GM23338 (cell line): ENCODE measurements at regions not wholly inside any gene's neighbourhood (a gene's known extent, or its start where the extent isn't known, plus 50 kb on each side); places are given as distances from the start of the nearest gene placed in this dataset.

Experiments used
- ATAC-seq: fragments of 200-7000 bp; cut with Tn5 transposase; 3 replicates; pipeline ENCODE4 v1.9.1; 2020
- DNase-seq: peaks from one replicate; pipeline ENCODE4 v3.0.0-alpha.2; 2015; ENCODE audit warnings: low spot score
- H2AFZ ChIP-seq: fragments of 200-600 bp; sonication (generic); 2 replicates; pipeline ENCODE4 v1.8.0; 2016; ENCODE audit warnings: antibody characterized with exemption, mild to moderate bottlenecking, moderate library complexity
- H3F3A ChIP-seq: fragments of 200-600 bp; sonication (generic); replicated peaks from 2 replicates; pipeline ENCODE4 v1.8.0; 2017; ENCODE audit warnings: antibody characterized with exemption, mixed run types, low read depth
- H3K27ac ChIP-seq: fragments of 200-600 bp; sonication (generic); 2 replicates; pipeline ENCODE4 v1.6.1; 2016; ENCODE audit warnings: low read depth
- H3K27me3 ChIP-seq: fragments of 200-600 bp; sonication (generic); 2 replicates; pipeline ENCODE4 v1.8.0; 2016; ENCODE audit warnings: mild to moderate bottlenecking, mixed run types, moderate library complexity; ENCODE audit not compliant: insufficient read depth
- H3K36me3 ChIP-seq: fragments of 200-600 bp; sonication (generic); 2 replicates; pipeline ENCODE4 v1.8.0; 2016; ENCODE audit warnings: mild to moderate bottlenecking; ENCODE audit not compliant: insufficient read depth
- H3K4me1 ChIP-seq: fragments of 200-600 bp; sonication (generic); 2 replicates; pipeline ENCODE4 v1.8.0; 2016; ENCODE audit warnings: mild to moderate bottlenecking, moderate library complexity; ENCODE audit not compliant: insufficient read depth
- H3K4me2 ChIP-seq: fragments of 200-600 bp; sonication (generic); 2 replicates; pipeline ENCODE4 v1.7.1; 2017; ENCODE audit warnings: mixed run types
- H3K4me3 ChIP-seq: fragments of 200-600 bp; sonication (generic); 2 replicates; pipeline ENCODE4 v1.6.1; 2016; ENCODE audit warnings: mixed run types
- H3K79me2 ChIP-seq: fragments of 200-600 bp; sonication (generic); replicated peaks from 2 replicates; pipeline ENCODE4 v1.8.0; 2017; ENCODE audit warnings: mild to moderate bottlenecking; ENCODE audit not compliant: insufficient read depth
- H3K9me2 ChIP-seq: fragments of 200-600 bp; sonication (generic); 2 replicates; pipeline ENCODE4 v1.8.0; 2017; ENCODE audit not compliant: insufficient read depth
- H4K20me1 ChIP-seq: fragments of 200-600 bp; sonication (generic); replicated peaks from 2 replicates; pipeline ENCODE4 v1.8.0; 2017; ENCODE audit warnings: mild to moderate bottlenecking; ENCODE audit not compliant: insufficient read depth
- H3K27ac Mint-ChIP-seq: 2 replicates; pipeline ENCODE4 v1.8.0; 2020; ENCODE audit warnings: inconsistent platforms, mild to moderate bottlenecking, moderate library complexity, mixed read lengths
- H3K27me3 Mint-ChIP-seq: 3 replicates; pipeline ENCODE4 v1.8.0; 2022; ENCODE audit warnings: low read depth, mild to moderate bottlenecking, moderate library complexity, mixed read lengths, inconsistent platforms; ENCODE audit not compliant: insufficient read depth, poor library complexity
- H3K36me3 Mint-ChIP-seq: 3 replicates; pipeline ENCODE4 v1.8.0; 2021; ENCODE audit warnings: low read depth, mild to moderate bottlenecking, inconsistent platforms, moderate library complexity, mixed read lengths
- H3K4me1 Mint-ChIP-seq: 3 replicates; pipeline ENCODE4 v1.8.0; 2020; ENCODE audit warnings: mild to moderate bottlenecking, inconsistent platforms, mixed read lengths
- H3K4me3 Mint-ChIP-seq: 3 replicates; pipeline ENCODE4 v1.8.0; 2021; ENCODE audit warnings: moderate library complexity, mild to moderate bottlenecking, inconsistent platforms, mixed read lengths
- H3K9me3 Mint-ChIP-seq: 3 replicates; pipeline ENCODE4 v1.8.0; 2020; ENCODE audit warnings: moderate library complexity, mild to moderate bottlenecking, inconsistent platforms, mixed read lengths
- CREB1 ChIP-seq: fragments of 250-450 bp; sonication (Bioruptor Pico); IDR thresholded peaks from 2 replicates; pipeline ENCODE4 v1.5.0; 2020; ENCODE audit warnings: low read depth, mild to moderate bottlenecking, moderate library complexity
- CTCF ChIP-seq, 2 experiments: fragments of 200-600 bp in 1 of 2; sonication (generic) in 1 of 2; conservative IDR thresholded peaks; 2 replicates each; pipeline versions ENCODE4 v1.5.1 to v1.6.1; 2016 to 2017; ENCODE audit warnings: antibody characterized with exemption in 2 of 2, low read depth in 2 of 2, mild to moderate bottlenecking in 2 of 2, moderate library complexity in 1 of 2
- ETS1 ChIP-seq: IDR thresholded peaks from 2 replicates; pipeline ENCODE4 v1.6.1; 2016; ENCODE audit warnings: antibody characterized with exemption
- JUNB ChIP-seq: IDR thresholded peaks from one replicate; pipeline ENCODE4 v1.6.1; 2016; ENCODE audit warnings: antibody characterized with exemption; ENCODE audit not compliant: unreplicated experiment
- POLR2AphosphoS5 ChIP-seq: IDR thresholded peaks from 2 replicates; pipeline ENCODE4 v1.6.1; 2016; ENCODE audit warnings: antibody characterized with exemption, low read depth
- REST ChIP-seq: IDR thresholded peaks from one replicate; pipeline ENCODE4 v1.6.1; 2018; ENCODE audit warnings: antibody characterized with exemption; ENCODE audit not compliant: unreplicated experiment
- STAT1 ChIP-seq: IDR thresholded peaks from one replicate; pipeline ENCODE4 v1.6.1; 2016; ENCODE audit warnings: antibody characterized with exemption; ENCODE audit not compliant: unreplicated experiment
- ZNF114 ChIP-seq: fragments of 250-450 bp; sonication (Bioruptor Pico); IDR thresholded peaks from 2 replicates; pipeline ENCODE4 v1.5.0; 2020; ENCODE audit warnings: mild to moderate bottlenecking, moderate library complexity
- ZNF331 ChIP-seq: fragments of 250-450 bp; sonication (Bioruptor Pico); IDR thresholded peaks from 2 replicates; pipeline ENCODE4 v1.5.0; 2020; ENCODE audit warnings: low read depth, mild to moderate bottlenecking, moderate library complexity
- ZNF462 ChIP-seq: fragments of 250-450 bp; sonication (Bioruptor Pico); IDR thresholded peaks from 2 replicates; pipeline ENCODE4 v1.5.0; 2020; ENCODE audit warnings: mild to moderate bottlenecking, moderate library complexity

GRCh38 chr20:52054123-52054522 lies 137.5 kb downstream of the ZFP64 start:
- Mint-ChIP-seq H3K27ac (no peak overlapping the region), H3K27me3 (peaks cover 4% of the 10 kb centered on the region), H3K9me3 (peaks cover 15% of the 10 kb centered on the region), H3K4me3 (no peak overlapping the region), H3K36me3 (peaks cover 21% of the 10 kb centered on the region), H3K4me1 (peaks cover 7% of the 10 kb centered on the region)
- no peaks in the 10 kb centered on the region for H3F3A ChIP-seq
- peaks cover 5% of the 10 kb centered on the region for H3K4me1 ChIP-seq
- no peak overlapping the region for H3K4me2 ChIP-seq
- H3K79me2 ChIP-seq = no peaks in the 10 kb centered on the region
- no peak overlapping the region for H2AFZ ChIP-seq
- ATAC-seq = no peak
- no peak overlapping the region for H3K27ac ChIP-seq
- TF ChIP-seq ZNF331 (no peak), CREB1 (CRISPR knock-in tag) (no peak), POLR2AphosphoS5 (no peak), ZNF114 (CRISPR knock-in tag) (no peak), REST (no peak), STAT1 (no peak), ZNF462 (CRISPR knock-in tag) (no peak), CTCF (conservative IDR thresholded peaks at IDR 0.05; ENCODE audit: low read depth in 2 of 2) (no peak), JUNB (no peak), ETS1 (no peak)
- no peaks in the 10 kb centered on the region for H3K27me3 ChIP-seq
- no peak overlapping the region for H3K4me3 ChIP-seq
- no peaks in the 10 kb centered on the region for H3K36me3 ChIP-seq
- no peaks in the 10 kb centered on the region for H3K9me2 ChIP-seq
- H4K20me1 ChIP-seq = no peaks in the 10 kb centered on the region
- no peak for DNase-seq
